GM21529 (cell line): ENCODE measurements at regions not wholly inside any gene's neighbourhood (a gene's known extent, or its start where the extent isn't known, plus 50 kb on each side); places are given as distances from the start of the nearest gene placed in this dataset.

Source experiments
- ATAC-seq: cut with Tn5 transposase; IDR thresholded peaks from one replicate; pipeline ENCODE4 v1.9.1; 2021; ENCODE audit not compliant: unreplicated experiment

DNA sequence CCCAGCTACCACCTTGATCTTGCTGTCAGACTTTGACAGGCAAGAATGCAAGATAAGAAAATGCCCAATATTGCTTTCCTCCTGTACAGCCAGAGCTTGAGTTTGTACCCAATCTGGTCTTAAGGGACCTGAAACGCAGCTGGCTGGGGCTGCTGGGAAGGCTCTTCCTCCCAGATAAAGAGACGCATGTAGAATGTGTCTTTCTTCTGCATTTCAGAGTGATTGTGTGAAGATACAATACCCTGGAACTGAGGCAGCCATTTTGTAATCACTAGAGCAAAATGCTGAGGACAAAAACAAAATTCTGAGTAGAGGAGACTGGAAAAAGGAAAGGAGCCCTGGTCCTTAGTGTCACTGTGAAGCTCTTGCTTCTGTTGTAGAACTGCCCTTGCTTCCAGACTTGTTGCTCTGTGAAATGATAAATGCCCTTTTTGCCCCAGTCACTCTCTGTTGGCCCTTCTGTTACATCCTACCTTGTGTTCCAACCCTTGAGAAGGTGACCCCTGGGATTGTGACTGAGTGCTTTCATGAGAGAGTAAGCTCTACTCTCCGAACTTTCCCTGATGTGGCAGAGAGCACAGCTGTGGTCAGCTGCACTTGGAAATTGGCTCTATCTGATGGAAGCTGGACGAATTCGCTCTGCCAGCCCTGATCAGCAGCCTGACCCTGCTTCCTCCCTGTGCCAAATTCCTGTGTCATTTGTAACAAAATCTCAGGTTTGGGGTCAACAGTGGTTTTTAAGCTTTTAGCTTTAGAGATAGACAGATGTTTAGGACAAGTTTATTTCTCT, 137.4 kb upstream of the RBMS1 start:
- no peak for ATAC-seq

GRCh38 chr2:160632084-160632975, 138.7 kb upstream of the RBMS1 start:
- ATAC-seq = no peak

GRCh38 chr2:160634436-160634835, 140.8 kb upstream of the RBMS1 start:
- no peak for ATAC-seq

DNA sequence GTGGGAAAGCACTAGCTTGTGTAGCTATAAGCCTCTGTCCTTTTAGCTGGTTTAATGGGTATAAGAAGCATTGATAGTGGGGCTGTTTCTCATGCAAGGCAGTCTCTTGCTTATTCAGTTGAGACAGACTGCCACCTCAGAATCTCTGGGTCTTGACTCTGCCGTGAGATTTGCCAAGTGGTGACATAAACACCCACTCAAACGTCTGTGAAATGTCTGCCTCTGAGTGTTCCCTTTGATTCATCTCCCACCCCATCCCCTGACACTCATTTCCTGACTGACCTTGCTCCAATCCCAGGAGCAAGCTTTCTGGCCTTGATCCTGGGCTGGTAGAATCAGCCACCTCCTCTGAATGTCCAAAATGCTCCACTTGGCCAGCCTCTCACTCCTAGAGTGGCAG, 141.9 kb upstream of the RBMS1 start:
- no peak for ATAC-seq

- ATAC-seq = no peak
Observed at GRCh38 chr2:160639472-160639871, 145.9 kb upstream of the RBMS1 start.

- ATAC-seq = no peak
Observed at GRCh38 chr2:160646684-160647444, 153.3 kb upstream of the RBMS1 start.

DNA sequence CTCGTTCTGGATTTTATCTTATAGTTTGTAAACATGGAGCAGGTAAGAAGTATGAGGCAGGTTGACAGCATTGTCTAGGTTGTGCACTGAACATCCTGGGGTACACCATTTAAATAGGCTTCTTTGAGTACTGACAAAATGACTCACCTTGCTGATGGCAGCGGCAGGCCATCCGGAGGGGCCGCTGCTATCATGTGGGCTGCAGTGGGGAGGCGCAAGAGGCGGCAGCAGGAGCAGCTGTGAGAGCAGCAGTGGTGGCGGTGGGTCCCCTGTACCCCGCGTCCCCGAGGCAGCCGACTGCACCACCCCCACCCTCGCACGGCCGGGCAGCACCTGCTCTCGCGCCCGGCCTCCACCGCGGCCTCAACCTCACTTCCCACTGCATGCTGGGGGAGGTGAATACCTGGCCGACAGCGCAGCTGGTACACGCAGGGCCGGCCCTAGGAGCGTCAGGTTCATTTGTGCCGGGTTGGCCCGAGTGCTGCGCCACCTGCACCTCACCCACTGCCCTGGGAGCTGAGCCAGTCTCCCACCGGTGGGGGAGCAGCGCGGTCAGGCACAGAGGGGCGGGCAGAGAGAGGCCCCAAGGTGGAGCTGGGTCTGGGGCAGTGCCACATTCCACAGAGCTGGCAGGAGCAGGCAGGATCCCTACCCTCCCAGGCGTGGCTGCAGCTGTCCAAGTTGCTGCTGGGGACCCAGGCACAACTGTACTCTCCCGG, 154.5 kb upstream of the RBMS1 start:
- no peak for ATAC-seq

DNA sequence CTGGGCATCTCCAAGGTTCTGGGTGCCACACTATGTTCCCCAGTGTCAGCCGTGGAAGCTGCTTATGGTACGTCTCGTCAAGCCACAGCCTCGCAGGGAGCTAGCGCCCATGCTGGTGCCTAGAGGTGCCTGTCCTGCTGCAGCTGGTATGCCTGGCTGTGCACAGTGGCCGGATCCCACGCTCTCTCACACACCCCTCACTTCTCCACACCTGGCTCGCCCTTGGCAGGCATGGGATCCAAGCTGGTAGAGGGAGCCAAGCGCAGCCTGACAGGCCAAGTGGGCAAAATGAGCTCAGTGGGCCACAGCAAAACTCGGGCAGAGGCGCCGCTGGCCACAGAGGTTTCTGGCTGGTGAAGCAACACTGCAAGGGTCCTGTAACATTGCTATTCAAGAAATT, 156.1 kb upstream of the RBMS1 start:
- ATAC-seq = no peak

GRCh38 chr2:160650196-160651118, 156.8 kb upstream of the RBMS1 start:
- ATAC-seq = no peak

DNA sequence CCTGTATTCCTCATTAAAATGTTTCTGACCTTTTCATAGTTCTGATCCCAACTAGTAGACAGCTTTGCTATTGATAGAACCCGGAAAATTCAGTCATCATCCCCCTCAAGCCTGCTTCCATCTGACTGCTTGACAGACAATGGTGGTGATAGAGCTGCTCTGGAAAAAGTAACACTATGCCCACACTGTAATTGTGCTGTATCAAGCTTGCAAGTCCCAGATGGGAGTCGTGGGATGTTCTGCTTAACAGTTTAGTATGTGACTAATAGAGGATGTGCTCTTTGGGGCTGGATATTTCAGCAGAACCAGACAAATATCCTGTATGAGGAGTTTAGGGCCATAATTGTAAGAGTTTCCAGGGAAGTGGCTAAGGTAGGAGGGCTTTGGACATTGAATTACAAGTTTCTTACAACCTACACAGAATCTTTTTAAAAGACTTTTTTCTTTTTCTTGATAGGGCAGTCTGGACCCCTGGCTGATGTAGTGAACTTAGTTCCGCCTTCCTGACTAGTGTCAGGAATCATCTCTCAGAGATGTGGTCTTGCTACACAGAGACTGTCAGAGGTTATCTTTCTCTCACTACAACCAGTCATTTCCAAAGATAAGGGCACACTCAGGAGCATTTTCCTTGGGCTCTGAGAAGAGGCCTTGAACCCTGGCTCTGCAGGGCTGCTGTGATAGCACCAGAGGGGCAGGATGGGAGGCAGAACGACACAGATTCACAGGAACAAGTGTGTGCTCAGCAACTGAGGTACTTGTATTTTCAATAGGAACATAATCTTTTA, 158.0 kb upstream of the RBMS1 start:
- no peak for ATAC-seq

DNA sequence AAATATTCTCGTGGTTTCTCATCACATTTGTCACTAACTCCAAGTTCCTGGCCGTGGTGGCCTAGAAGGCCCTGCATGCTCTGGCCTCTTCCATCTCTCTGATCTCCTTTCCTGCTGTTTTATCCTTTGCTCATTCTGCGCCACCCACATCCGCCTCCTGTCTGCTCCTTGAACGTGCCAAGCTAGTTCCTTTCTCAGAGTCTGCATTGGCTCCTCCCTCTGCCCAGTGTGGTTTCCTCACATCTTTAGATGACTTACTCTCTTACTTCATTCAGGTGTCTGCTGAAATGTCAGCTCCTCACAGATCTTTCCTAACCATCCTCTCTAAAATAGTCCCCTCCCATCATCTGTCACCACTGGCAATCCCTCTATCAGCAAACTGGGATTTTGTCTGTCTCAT, 158.6 kb upstream of the RBMS1 start:
- peak; percentile 62 for ATAC-seq

DNA sequence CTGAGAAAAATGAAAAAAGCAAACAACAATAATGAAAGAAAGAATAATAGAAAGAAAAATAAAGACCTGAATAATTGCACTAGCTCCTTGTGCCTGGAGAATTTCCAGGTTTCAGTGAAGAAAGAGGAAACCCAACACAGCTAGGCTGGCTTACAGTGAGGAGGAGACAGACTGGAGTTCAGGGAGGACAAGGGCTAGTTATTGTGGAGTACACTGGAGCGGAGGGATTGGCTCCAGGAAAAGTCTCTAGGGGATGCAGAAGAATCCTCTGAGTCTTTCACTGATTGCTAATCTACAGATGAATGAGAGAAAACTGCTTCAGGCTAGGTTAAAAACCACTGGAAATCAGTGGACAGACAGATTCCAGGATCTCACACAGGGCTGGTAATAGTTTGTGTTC, 163.6 kb upstream of the RBMS1 start:
- no peak for ATAC-seq

DNA sequence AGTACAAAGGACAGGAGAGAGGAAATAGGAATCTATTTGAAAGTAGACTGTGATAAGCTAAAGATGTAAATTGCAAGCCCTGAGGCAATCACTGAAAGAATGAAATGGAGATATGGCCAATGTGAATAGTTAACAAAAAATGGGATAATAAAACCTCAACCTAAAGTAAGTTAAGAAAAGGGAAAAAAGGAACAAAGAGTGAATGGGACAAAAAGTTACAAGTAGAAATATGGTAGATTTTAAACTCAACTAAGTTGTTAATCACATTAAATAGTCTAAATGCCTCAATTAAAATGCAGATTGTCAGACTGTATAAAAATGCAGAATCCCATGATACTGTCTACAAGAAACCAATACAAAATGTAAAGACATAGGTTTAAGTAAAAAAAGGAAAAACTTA, 165.2 kb upstream of the RBMS1 start:
- ATAC-seq = no peak

DNA sequence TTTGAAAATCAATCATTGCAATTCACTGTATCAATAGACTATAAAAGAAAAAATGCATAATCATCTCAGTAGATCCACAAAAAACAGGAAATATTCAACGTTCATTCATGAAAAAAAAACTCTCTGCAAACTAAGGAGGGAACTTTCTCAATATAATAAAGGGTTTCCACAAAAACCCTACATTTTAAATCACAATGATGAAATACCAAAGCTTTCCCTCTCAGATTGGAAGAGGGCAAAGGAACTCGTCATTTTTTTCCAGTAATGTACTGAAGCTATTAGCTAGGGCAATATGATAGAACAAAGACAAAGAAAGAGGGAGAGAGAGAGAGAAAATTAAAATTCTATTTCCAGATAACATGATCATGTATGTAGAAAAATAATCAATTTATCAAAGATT, 167.1 kb upstream of the RBMS1 start:
- no peak for ATAC-seq

DNA sequence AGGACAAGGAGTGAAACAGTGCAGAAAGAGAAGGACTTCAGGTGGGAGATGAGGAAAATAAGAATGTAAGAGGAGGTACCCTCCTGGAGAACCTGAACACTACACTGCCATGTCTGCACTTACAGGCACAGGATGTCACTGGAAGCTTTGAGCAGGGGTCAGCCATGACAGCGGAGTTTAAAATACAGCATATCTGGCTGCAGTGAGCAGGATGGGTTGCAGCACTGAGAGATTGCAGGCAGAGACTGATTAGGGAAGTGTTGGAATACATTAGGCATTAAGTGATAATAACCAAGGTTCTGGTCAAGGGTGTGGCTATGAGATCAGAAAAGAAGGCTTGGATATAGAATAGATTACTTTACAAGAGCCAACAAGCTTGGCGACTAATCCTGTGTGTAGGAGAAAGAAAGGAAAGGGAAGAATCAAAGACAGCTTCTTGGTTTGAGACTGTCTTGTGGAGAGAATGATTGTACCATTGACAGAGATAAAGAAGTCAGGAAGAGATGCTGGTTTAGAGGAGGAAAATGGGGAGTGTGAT, 171.1 kb upstream of the RBMS1 start:
- ATAC-seq = no peak

- ATAC-seq = peak; percentile 80
Observed at GRCh38 chr2:160666154-160667060, 172.8 kb upstream of the RBMS1 start.

DNA sequence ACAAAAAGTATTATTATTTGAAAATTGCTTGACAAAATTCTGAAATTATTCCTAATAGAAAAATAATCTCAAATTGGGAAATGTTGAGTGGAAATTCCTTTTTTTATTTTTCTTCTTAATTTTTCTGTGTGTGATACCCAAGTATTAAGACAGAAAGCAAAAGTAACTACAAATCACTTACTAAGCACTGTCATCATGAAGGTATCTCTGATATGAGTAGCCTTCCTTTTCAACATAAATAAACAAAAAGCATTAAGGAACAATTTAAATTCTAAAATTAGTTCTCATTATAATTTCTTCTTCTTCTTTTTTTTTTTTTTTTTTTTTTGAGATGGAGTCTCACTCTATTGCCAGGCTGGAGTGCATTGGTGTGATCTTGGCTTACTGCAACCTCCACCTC, 174.2 kb upstream of the RBMS1 start:
- no peak for ATAC-seq

- ATAC-seq = no peak
Observed at GRCh38 chr2:160670618-160671017, 177.0 kb upstream of the RBMS1 start.
